Smooth muscle cell (in vitro differentiated cells): ENCODE measurements at regions not wholly inside any gene's neighbourhood (a gene's known extent, or its start where the extent isn't known, plus 50 kb on each side); places are given as distances from the start of the nearest gene placed in this dataset.

Experiments
- DNase-seq: peaks from one replicate; lab custom pipeline; 2025; ENCODE audit not compliant: unreplicated experiment; lab: John Stamatoyannopoulos, UW
- H2AFZ ChIP-seq: fragments of 200-600 bp; sonication (generic); 2 replicates; pipeline ENCODE4 v1.6.0; 2016; ENCODE audit warnings: antibody characterized with exemption, low read depth, mild to moderate bottlenecking
- H3F3A ChIP-seq: fragments of 200-600 bp; sonication (generic); 2 replicates; pipeline ENCODE4 v1.6.0; 2017; ENCODE audit warnings: antibody characterized with exemption, low read depth
- H3K27ac ChIP-seq: fragments of 200-600 bp; sonication (generic); 2 replicates; pipeline ENCODE4 v1.5.1; 2016; ENCODE audit warnings: low read depth, mild to moderate bottlenecking
- H3K27me3 ChIP-seq: fragments of 200-600 bp; sonication (generic); 2 replicates; pipeline ENCODE4 v1.6.1; 2016; ENCODE audit warnings: low read depth, mild to moderate bottlenecking
- H3K36me3 ChIP-seq: fragments of 200-600 bp; sonication (generic); 2 replicates; pipeline ENCODE4 v1.5.1; 2016; ENCODE audit warnings: low read depth
- H3K4me1 ChIP-seq: fragments of 200-600 bp; sonication (generic); 2 replicates; pipeline ENCODE4 v1.5.1; 2016; ENCODE audit warnings: low read depth
- H3K4me2 ChIP-seq: fragments of 200-600 bp; sonication (generic); 2 replicates; pipeline ENCODE4 v1.6.0; 2016; ENCODE audit warnings: mild to moderate bottlenecking
- H3K4me3 ChIP-seq: fragments of 200-600 bp; sonication (generic); 2 replicates; pipeline ENCODE4 v1.5.1; 2016; ENCODE audit warnings: mild to moderate bottlenecking
- H3K79me2 ChIP-seq: fragments of 200-600 bp; sonication (generic); 2 replicates; pipeline ENCODE4 v1.6.0; 2016; ENCODE audit warnings: low read depth, mild to moderate bottlenecking
- H3K9ac ChIP-seq: fragments of 200-600 bp; sonication (generic); 2 replicates; pipeline ENCODE4 v1.6.0; 2016; ENCODE audit warnings: low read depth
- H3K9me3 ChIP-seq: fragments of 200-600 bp; sonication (generic); replicated peaks from 2 replicates; pipeline ENCODE4 v1.5.1; 2016; ENCODE audit warnings: low read depth
- H4K20me1 ChIP-seq: fragments of 200-600 bp; sonication (generic); 2 replicates; pipeline ENCODE4 v1.6.0; 2016; ENCODE audit warnings: low read depth
- CTCF ChIP-seq: fragments of 200-600 bp; sonication (generic); IDR thresholded peaks from 2 replicates; pipeline ENCODE4 v1.5.1; 2017; ENCODE audit warnings: borderline replicate concordance, mild to moderate bottlenecking, antibody characterized with exemption; ENCODE audit not compliant: insufficient read depth, poor library complexity, severe bottlenecking
- WGBS: methylation state at CpG from one replicate; pipeline ENCODE4 v1.1.7; 2016; ENCODE audit warnings: low lambda C conversion rate; 5-methylcytosine and 5-hydroxymethylcytosine counted together

GRCh38 chr7:108846471-108846870, 276.8 kb downstream of the DNAJB9 start:
- 83% methylated on average over 7 of the region's 7 CpGs for WGBS
- H3F3A ChIP-seq: no peaks in the 10 kb centered on the region
- no peak for TF ChIP-seq CTCF

GRCh38 chr7:108848486-108848885, 278.8 kb downstream of the DNAJB9 start:
- H3K27me3 ChIP-seq: no peaks in the 10 kb centered on the region
- H3K79me2 ChIP-seq: no peaks in the 10 kb centered on the region
- no peak for TF ChIP-seq CTCF
- no peak for DNase-seq
- H4K20me1 ChIP-seq: no peaks in the 10 kb centered on the region
- no peak overlapping the region for H3K27ac ChIP-seq
- no peak overlapping the region for H3K9ac ChIP-seq
- no peak overlapping the region for H3K4me2 ChIP-seq
- H3K4me1 ChIP-seq: no peaks in the 10 kb centered on the region
- H3F3A ChIP-seq: no peaks in the 10 kb centered on the region
- no peaks in the 10 kb centered on the region for H3K36me3 ChIP-seq
- no peaks in the 10 kb centered on the region for H3K9me3 ChIP-seq
- no peak overlapping the region for H3K4me3 ChIP-seq
- WGBS: 89% methylated on average over 5 of the region's 5 CpGs
- no peak overlapping the region for H2AFZ ChIP-seq

More at GRCh38 chr7:108846471-108846870, 276.8 kb downstream of the DNAJB9 start:
- H3K4me1 ChIP-seq: no peaks in the 10 kb centered on the region
- H3K9ac ChIP-seq: no peak overlapping the region
- H3K79me2 ChIP-seq: no peaks in the 10 kb centered on the region
- H3K36me3 ChIP-seq: no peaks in the 10 kb centered on the region
- H3K27me3 ChIP-seq: no peaks in the 10 kb centered on the region
- no peaks in the 10 kb centered on the region for H4K20me1 ChIP-seq
- H3K27ac ChIP-seq: no peak overlapping the region
- H3K9me3 ChIP-seq: no peaks in the 10 kb centered on the region
- no peak overlapping the region for H3K4me3 ChIP-seq
- DNase-seq: no peak
- H2AFZ ChIP-seq: no peak overlapping the region
- no peak overlapping the region for H3K4me2 ChIP-seq

GRCh38 chr7:108860615-108861014, 290.9 kb downstream of the DNAJB9 start:
- Histone ChIP-seq H3K9me3 (no peaks in the 10 kb centered on the region), H3K27ac (no peak overlapping the region), H2AFZ (no peak overlapping the region), H4K20me1 (no peaks in the 10 kb centered on the region), H3K27me3 (no peaks in the 10 kb centered on the region), H3K9ac (no peak overlapping the region), H3K4me3 (no peak overlapping the region), H3K4me1 (no peaks in the 10 kb centered on the region), H3K4me2 (no peak overlapping the region), H3K79me2 (no peaks in the 10 kb centered on the region), H3F3A (no peaks in the 10 kb centered on the region), H3K36me3 (no peaks in the 10 kb centered on the region)
- no peak for TF ChIP-seq CTCF
- DNase-seq: no peak

- 89% methylated on average over 1 of the region's 2 CpGs for WGBS
- no peaks in the 10 kb centered on the region for H3K4me1 ChIP-seq
- H3K79me2 ChIP-seq: no peaks in the 10 kb centered on the region
- no peaks in the 10 kb centered on the region for H3K36me3 ChIP-seq
- H3K9me3 ChIP-seq: no peaks in the 10 kb centered on the region
- H3K4me2 ChIP-seq: no peak overlapping the region
- H3F3A ChIP-seq: no peaks in the 10 kb centered on the region
- no peak for TF ChIP-seq CTCF
- no peak for DNase-seq
- H2AFZ ChIP-seq: no peak overlapping the region
- no peaks in the 10 kb centered on the region for H4K20me1 ChIP-seq
- no peak overlapping the region for H3K9ac ChIP-seq
- H3K4me3 ChIP-seq: no peak overlapping the region
- H3K27ac ChIP-seq: no peak overlapping the region
- no peaks in the 10 kb centered on the region for H3K27me3 ChIP-seq
Measured at GRCh38 chr7:108861071-108861470, 291.4 kb downstream of the DNAJB9 start.
